ENCODE measurements at regions not wholly inside any gene's neighbourhood (a gene's known extent, or its start where the extent isn't known, plus 50 kb on each side); places are given as distances from the start of the nearest gene placed in this dataset.

DNA sequence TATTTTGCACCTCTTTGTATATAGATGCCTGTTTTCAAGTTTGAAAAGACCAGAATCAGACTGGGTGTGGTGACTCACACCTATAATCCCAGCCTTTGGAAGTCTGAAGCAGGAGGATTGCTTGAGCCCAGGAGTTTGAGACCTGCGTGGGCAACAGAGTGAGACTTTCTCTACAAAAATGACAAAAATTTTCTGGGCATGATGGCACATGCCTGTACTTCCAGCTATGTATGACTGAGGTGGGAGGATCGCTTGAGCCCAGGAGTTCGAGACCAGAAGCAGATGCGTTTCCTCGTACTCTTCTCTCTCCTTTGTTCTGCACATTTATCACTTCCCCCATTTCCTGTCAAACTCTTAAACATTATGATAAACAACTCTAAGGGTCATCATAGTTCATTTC lies 310.0 kb upstream of the SNX7 start:
- TF ChIP-seq, protein P1, sequence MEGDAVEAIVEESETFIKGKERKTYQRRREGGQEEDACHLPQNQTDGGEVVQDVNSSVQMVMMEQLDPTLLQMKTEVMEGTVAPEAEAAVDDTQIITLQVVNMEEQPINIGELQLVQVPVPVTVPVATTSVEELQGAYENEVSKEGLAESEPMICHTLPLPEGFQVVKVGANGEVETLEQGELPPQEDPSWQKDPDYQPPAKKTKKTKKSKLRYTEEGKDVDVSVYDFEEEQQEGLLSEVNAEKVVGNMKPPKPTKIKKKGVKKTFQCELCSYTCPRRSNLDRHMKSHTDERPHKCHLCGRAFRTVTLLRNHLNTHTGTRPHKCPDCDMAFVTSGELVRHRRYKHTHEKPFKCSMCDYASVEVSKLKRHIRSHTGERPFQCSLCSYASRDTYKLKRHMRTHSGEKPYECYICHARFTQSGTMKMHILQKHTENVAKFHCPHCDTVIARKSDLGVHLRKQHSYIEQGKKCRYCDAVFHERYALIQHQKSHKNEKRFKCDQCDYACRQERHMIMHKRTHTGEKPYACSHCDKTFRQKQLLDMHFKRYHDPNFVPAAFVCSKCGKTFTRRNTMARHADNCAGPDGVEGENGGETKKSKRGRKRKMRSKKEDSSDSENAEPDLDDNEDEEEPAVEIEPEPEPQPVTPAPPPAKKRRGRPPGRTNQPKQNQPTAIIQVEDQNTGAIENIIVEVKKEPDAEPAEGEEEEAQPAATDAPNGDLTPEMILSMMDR (IDR thresholded peaks at IDR 0.05; ENCODE audit: unreplicated experiment) = no peak
- Mint-ChIP-seq H3K4me1 (ENCODE audit: unreplicated experiment) (peaks cover 9% of the 10 kb centered on the region), H3K9me3 (ENCODE audit: unreplicated experiment) (no peaks in the 10 kb centered on the region), H3K27me3 (ENCODE audit: unreplicated experiment) (no peaks in the 10 kb centered on the region), H3K4me3 (ENCODE audit: unreplicated experiment) (no peak overlapping the region), H3K27ac (ENCODE audit: unreplicated experiment) (no peak overlapping the region), H3K36me3 (ENCODE audit: low read depth, unreplicated experiment) (no peaks in the 10 kb centered on the region)
- no peak for DNase-seq (ENCODE audit: low spot score)

DNA sequence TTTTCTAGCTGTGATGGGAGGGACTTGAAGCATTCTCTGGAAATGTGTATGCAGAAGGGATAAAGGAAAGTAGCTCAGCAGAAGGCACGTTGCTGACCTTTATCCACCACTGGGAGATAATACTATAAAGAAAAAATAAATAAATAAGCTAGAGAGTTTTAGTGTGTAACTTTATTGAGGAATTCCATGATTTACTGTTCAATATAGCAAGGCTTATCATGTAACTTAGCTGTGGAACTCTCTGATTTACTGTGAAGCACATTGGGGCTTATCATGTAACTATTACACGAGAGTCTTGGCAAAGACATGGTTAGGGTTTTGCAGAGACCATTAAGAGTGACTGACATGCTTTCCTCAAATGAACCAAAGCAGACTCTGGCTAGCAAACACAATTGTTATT lies 316.1 kb upstream of the SNX7 start:
- Mint-ChIP-seq H3K36me3 (ENCODE audit: low read depth, unreplicated experiment) (no peaks in the 10 kb centered on the region), H3K27me3 (ENCODE audit: unreplicated experiment) (no peaks in the 10 kb centered on the region), H3K9me3 (ENCODE audit: unreplicated experiment) (no peaks in the 10 kb centered on the region), H3K27ac (ENCODE audit: unreplicated experiment) (no peak overlapping the region), H3K4me3 (ENCODE audit: unreplicated experiment) (no peak overlapping the region), H3K4me1 (ENCODE audit: unreplicated experiment) (peaks cover 14% of the 10 kb centered on the region)
- TF ChIP-seq, protein P1 (IDR thresholded peaks at IDR 0.05; ENCODE audit: unreplicated experiment) = no peak
- DNase-seq (ENCODE audit: low spot score) = no peak

DNA sequence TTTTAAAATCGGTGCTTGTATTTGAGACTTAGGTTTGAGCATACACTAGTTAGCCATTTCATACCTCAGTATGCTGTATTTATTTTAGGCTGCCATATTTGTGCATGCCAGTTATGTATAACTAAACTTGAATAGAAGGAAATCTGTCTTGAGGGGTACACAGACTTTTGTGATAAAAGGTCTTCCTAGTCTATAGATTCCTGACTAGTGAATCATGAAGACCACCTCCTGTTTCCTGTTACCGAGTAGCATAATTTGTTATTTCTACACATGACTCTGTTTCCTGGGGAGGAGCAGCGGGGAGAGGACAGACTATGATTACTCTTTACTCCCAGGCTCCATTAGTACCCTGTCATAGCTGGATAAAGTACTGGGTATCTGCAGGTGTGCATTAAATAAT lies 316.8 kb upstream of the SNX7 start:
- Mint-ChIP-seq H3K27ac (ENCODE audit: unreplicated experiment) (no peak overlapping the region), H3K4me3 (ENCODE audit: unreplicated experiment) (no peak overlapping the region), H3K36me3 (ENCODE audit: low read depth, unreplicated experiment) (no peaks in the 10 kb centered on the region), H3K9me3 (ENCODE audit: unreplicated experiment) (no peaks in the 10 kb centered on the region), H3K27me3 (ENCODE audit: unreplicated experiment) (no peaks in the 10 kb centered on the region), H3K4me1 (ENCODE audit: unreplicated experiment) (peaks cover 14% of the 10 kb centered on the region)
- TF ChIP-seq, protein P1 (IDR thresholded peaks at IDR 0.05; ENCODE audit: unreplicated experiment) = no peak
- no peak for DNase-seq (ENCODE audit: low spot score)

DNA sequence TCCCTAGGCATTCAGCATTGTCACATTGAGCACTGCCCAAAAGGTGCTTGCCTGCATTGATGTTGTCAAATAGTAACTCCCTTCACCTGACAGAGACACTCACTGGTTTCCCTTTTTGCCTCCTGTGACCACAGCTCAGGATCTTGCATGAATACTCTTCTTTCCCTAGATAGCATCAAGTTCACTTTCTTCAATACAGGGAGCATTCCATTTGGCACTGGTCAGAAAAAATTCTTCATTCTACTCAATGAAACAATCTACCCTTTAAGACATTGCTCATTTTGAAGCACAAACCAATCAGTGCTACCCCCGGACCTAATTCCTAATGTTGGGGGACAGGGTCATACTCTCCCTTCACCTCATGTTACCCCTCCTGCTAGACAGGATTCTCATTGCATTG lies 319.0 kb upstream of the SNX7 start:
- H3K4me1 Mint-ChIP-seq (ENCODE audit: unreplicated experiment) = peaks cover 14% of the 10 kb centered on the region
- H3K27ac Mint-ChIP-seq (ENCODE audit: unreplicated experiment) = no peak overlapping the region
- no peaks in the 10 kb centered on the region for H3K27me3 Mint-ChIP-seq (ENCODE audit: unreplicated experiment)
- no peaks in the 10 kb centered on the region for H3K36me3 Mint-ChIP-seq (ENCODE audit: low read depth, unreplicated experiment)
- TF ChIP-seq, protein P1 (IDR thresholded peaks at IDR 0.05; ENCODE audit: unreplicated experiment) = no peak
- H3K4me3 Mint-ChIP-seq (ENCODE audit: unreplicated experiment) = no peak overlapping the region
- no peak for DNase-seq (ENCODE audit: low spot score)
- no peaks in the 10 kb centered on the region for H3K9me3 Mint-ChIP-seq (ENCODE audit: unreplicated experiment)

DNA sequence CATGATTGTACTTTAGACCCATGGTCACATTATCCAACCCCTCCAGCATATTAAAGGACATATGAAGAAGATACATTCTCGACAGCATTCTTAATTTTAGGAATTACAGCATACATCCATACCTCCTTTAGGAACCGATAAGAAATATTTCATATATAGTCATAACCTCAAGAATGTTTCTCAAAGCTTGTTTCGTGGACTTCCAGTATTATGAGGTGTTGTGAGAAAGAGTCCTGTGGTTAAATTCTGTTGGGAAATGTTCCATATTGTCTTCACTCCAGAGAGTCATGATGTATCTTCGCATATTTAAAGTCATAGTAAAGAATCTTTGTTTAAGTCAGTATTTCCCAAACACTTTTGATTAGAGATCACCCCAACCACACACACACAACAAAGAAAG lies 321.0 kb upstream of the SNX7 start:
- no peak overlapping the region for H3K4me3 Mint-ChIP-seq (ENCODE audit: unreplicated experiment)
- TF ChIP-seq, protein P1 (IDR thresholded peaks at IDR 0.05; ENCODE audit: unreplicated experiment) = no peak
- DNase-seq (ENCODE audit: low spot score) = no peak
- no peaks in the 10 kb centered on the region for H3K27me3 Mint-ChIP-seq (ENCODE audit: unreplicated experiment)
- no peaks in the 10 kb centered on the region for H3K36me3 Mint-ChIP-seq (ENCODE audit: low read depth, unreplicated experiment)
- no peak overlapping the region for H3K27ac Mint-ChIP-seq (ENCODE audit: unreplicated experiment)
- H3K4me1 Mint-ChIP-seq (ENCODE audit: unreplicated experiment) = peaks cover 14% of the 10 kb centered on the region
- H3K9me3 Mint-ChIP-seq (ENCODE audit: unreplicated experiment) = no peaks in the 10 kb centered on the region

Data from endothelial cell (in vitro differentiated cells).